DOHH2 (cell line): ENCODE measurements at regions not wholly inside any gene's neighbourhood (a gene's known extent, or its start where the extent isn't known, plus 50 kb on each side); places are given as distances from the start of the nearest gene placed in this dataset.

Source experiments
- CTCF ChIP-seq: fragments of 200-600 bp; sonication (generic); IDR thresholded peaks from one replicate; pipeline ENCODE4 v1.5.1; 2014; ENCODE audit warnings: antibody characterized with exemption, mild to moderate bottlenecking, low read depth, low read length; ENCODE audit not compliant: poor library complexity, severe bottlenecking
- EZH2phosphoT487 ChIP-seq: fragments of 200-600 bp; sonication (generic); IDR thresholded peaks from 2 replicates; pipeline ENCODE4 v1.6.1; 2017; ENCODE audit warnings: borderline replicate concordance, mild to moderate bottlenecking, antibody characterized with exemption, low read length, moderate library complexity, mixed read lengths

GRCh38 chr6:94859924-94860323 is 717.4 kb upstream of the MANEA start:
- no peak for TF ChIP-seq CTCF
- no peak for TF ChIP-seq EZH2phosphoT487
